Glutamatergic neuron (in vitro differentiated cells): ENCODE measurements at regions not wholly inside any gene's neighbourhood (a gene's known extent, or its start where the extent isn't known, plus 50 kb on each side); places are given as distances from the start of the nearest gene placed in this dataset.
"Not testable (repeated sequence)": the region's sequence is repeated elsewhere in the genome, so short reads cannot be mapped to it uniquely, and the experiment has no call there.

Source experiments
- DNase-seq: peaks from one replicate; pipeline ENCODE4 v3.0.0; 2022
- H3K27ac Mint-ChIP-seq: one replicate; pipeline ENCODE4 v1.8.0; 2020; ENCODE audit warnings: mild to moderate bottlenecking, mixed read lengths, inconsistent platforms; ENCODE audit not compliant: unreplicated experiment
- H3K27me3 Mint-ChIP-seq: one replicate; pipeline ENCODE4 v1.8.0; 2020; ENCODE audit warnings: mild to moderate bottlenecking, moderate library complexity, mixed read lengths, inconsistent platforms; ENCODE audit not compliant: unreplicated experiment
- H3K36me3 Mint-ChIP-seq: one replicate; pipeline ENCODE4 v1.8.0; 2020; ENCODE audit warnings: mild to moderate bottlenecking, mixed read lengths, inconsistent platforms; ENCODE audit not compliant: unreplicated experiment
- H3K4me1 Mint-ChIP-seq: one replicate; pipeline ENCODE4 v1.8.0; 2020; ENCODE audit warnings: mild to moderate bottlenecking, low read depth, mixed read lengths, inconsistent platforms; ENCODE audit not compliant: unreplicated experiment
- H3K4me3 Mint-ChIP-seq: one replicate; pipeline ENCODE4 v1.8.0; 2020; ENCODE audit warnings: mild to moderate bottlenecking, mixed read lengths, inconsistent platforms; ENCODE audit not compliant: unreplicated experiment
- H3K9me3 Mint-ChIP-seq: one replicate; pipeline ENCODE4 v1.8.0; 2020; ENCODE audit warnings: mild to moderate bottlenecking, moderate library complexity, mixed read lengths, inconsistent platforms; ENCODE audit not compliant: unreplicated experiment
- TF ChIP-seq, protein P1 (sequence below): fragments of 200-600 bp; sonication (generic); IDR thresholded peaks from one replicate; pipeline ENCODE4 v1.5.0; 2021; ENCODE audit not compliant: partially characterized antibody, unreplicated experiment

DNA sequence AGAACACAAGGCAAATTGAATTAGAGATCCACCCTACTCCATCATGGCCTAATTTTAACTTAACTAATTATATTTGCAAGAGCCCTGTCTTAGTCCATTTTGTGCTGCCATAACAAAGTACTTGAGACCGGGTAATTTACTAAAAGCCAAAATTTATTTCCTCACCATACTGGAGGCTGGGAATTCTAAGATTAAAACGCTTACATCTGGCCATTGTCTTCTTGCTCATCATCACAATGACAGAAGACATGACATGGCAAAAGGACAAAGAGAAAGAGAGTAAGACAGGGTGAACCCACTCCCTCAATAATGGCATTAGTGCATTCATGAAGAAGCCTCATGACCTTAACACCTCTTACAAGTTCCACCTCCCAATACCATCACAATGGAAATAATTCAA lies 1068.6 kb downstream of the DNAJB9 start:
- no peaks in the 10 kb centered on the region for H3K27me3 Mint-ChIP-seq
- H3K4me1 Mint-ChIP-seq = no peaks in the 10 kb centered on the region
- H3K4me3 Mint-ChIP-seq = no peak overlapping the region
- DNase-seq = no peak
- no peaks in the 10 kb centered on the region for H3K9me3 Mint-ChIP-seq
- TF ChIP-seq, protein P1, sequence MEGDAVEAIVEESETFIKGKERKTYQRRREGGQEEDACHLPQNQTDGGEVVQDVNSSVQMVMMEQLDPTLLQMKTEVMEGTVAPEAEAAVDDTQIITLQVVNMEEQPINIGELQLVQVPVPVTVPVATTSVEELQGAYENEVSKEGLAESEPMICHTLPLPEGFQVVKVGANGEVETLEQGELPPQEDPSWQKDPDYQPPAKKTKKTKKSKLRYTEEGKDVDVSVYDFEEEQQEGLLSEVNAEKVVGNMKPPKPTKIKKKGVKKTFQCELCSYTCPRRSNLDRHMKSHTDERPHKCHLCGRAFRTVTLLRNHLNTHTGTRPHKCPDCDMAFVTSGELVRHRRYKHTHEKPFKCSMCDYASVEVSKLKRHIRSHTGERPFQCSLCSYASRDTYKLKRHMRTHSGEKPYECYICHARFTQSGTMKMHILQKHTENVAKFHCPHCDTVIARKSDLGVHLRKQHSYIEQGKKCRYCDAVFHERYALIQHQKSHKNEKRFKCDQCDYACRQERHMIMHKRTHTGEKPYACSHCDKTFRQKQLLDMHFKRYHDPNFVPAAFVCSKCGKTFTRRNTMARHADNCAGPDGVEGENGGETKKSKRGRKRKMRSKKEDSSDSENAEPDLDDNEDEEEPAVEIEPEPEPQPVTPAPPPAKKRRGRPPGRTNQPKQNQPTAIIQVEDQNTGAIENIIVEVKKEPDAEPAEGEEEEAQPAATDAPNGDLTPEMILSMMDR = no peak
- no peak overlapping the region for H3K27ac Mint-ChIP-seq
- H3K36me3 Mint-ChIP-seq = no peaks in the 10 kb centered on the region

DNA sequence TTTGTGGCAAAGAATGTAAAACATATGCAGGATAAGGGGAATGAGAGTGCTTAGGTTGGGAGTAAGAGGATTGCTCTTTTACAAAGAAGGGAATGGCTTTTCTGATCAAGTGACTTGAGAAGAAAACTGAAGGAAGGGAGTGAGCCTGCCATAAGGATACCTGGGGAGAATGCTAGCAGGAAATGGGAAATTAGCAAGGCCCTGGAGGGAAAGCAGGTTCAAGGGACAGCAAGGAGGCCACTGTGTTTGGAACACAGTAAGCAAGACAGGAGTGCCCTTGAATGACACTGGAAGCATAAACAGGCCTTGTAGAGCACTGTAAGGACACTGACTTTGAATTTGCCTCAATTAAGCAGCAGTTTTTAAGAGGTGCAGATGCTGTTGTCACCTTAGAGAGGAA lies 1069.9 kb downstream of the DNAJB9 start:
- H3K27me3 Mint-ChIP-seq = no peaks in the 10 kb centered on the region
- no peaks in the 10 kb centered on the region for H3K4me1 Mint-ChIP-seq
- no peak overlapping the region for H3K27ac Mint-ChIP-seq
- no peaks in the 10 kb centered on the region for H3K36me3 Mint-ChIP-seq
- H3K9me3 Mint-ChIP-seq = no peaks in the 10 kb centered on the region
- DNase-seq = no peak
- no peak overlapping the region for H3K4me3 Mint-ChIP-seq
- TF ChIP-seq, protein P1 = no peak

DNA sequence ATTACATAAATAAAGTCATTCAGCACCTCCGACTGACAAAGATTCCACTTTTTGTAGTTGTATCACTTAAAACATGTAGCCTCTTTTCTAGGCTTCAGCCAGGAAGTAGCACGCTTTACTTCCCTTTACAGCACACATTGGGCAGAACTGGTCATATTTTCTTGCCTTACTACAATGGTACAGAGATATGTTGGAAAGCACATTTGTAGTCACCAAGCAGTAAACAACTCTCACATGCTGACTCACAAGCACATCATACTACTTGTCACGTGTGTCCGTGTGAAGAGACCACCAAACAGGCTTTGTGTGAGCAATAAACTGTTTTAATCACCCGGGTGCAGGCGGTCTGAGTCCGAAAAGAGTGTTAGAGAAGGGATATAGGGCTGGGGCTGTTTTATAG lies 1071.8 kb downstream of the DNAJB9 start:
- Mint-ChIP-seq H3K4me1 (no peaks in the 10 kb centered on the region), H3K9me3 (no peaks in the 10 kb centered on the region), H3K27me3 (no peaks in the 10 kb centered on the region), H3K27ac (no peak overlapping the region), H3K4me3 (no peak overlapping the region), H3K36me3 (no peaks in the 10 kb centered on the region)
- TF ChIP-seq, protein P1 = no peak
- DNase-seq = no peak

DNA sequence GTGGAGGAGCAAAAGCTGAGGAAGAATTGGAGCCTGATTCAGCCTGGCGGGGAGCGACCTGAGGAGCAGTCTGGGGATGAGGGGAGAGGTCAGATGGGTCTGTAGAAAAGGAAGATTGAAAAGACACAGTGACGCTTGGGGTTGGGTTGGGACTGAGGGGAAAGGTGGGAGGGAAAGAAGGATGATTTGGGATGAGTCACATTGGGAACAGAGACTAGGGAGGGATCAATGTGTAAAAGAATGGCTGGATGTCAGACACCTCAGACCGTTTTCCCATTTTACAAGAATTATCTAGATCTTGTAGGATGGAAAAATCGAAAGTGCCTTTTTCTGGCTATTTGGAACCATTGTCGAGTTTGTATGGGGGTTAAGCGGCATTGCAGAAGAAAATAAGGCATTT lies 1076.5 kb downstream of the DNAJB9 start:
- Mint-ChIP-seq H3K4me1 (no peaks in the 10 kb centered on the region), H3K36me3 (no peaks in the 10 kb centered on the region), H3K27ac (no peak overlapping the region), H3K27me3 (no peaks in the 10 kb centered on the region), H3K4me3 (no peak overlapping the region), H3K9me3 (no peaks in the 10 kb centered on the region)
- TF ChIP-seq, protein P1 = no peak
- DNase-seq = no peak

DNA sequence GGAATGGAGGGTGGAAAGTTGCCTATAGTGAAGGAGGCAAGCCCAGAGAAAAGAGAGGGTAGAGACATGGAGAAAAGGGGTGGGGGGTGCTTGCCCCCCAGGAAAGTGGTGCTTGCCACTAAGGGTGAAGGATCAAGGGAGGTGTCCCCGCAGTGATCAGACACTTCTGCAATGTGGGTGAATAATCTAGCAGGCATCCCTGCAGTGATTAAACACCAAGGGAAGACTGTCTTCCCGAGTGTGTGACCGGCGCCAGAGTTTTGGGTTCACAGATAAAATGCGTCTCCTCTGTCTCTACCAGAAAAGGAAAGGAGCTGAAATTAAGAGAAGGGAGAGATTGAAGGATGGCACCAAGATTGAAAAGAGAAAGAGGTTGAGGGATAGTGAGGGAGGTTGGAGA lies 1076.9 kb downstream of the DNAJB9 start:
- not testable (repeated sequence) for H3K9me3 Mint-ChIP-seq, H3K27ac Mint-ChIP-seq, DNase-seq, H3K27me3 Mint-ChIP-seq, H3K4me3 Mint-ChIP-seq, H3K4me1 Mint-ChIP-seq, H3K36me3 Mint-ChIP-seq

DNA sequence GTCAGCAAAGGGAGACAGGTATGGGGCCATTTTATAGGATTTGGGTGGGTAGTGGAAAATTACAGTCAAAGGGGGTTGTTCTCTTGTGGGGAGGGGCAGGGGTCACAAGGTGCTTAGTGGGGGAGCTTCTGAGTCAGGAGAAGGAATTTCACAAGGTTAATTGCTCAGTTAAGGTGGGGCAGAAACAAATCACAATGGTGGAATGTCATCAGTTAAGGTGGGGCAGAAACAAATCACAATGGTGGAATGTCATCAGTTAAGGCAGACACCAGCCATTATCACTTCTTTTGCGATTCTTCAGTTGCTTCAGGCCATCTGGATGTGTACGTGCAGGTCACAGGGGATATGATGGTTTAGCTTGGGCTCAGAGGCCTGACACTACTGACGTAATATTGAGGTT lies 1077.6 kb downstream of the DNAJB9 start:
- not testable (repeated sequence) for H3K4me3 Mint-ChIP-seq, H3K36me3 Mint-ChIP-seq, H3K27ac Mint-ChIP-seq, H3K4me1 Mint-ChIP-seq, H3K9me3 Mint-ChIP-seq, DNase-seq, H3K27me3 Mint-ChIP-seq
